WTC11 (cell line): ENCODE measurements at regions not wholly inside any gene's neighbourhood (a gene's known extent, or its start where the extent isn't known, plus 50 kb on each side); places are given as distances from the start of the nearest gene placed in this dataset.

ENCODE experiments used
- ATAC-seq: fragments of 200-7000 bp; cut with Tn5 transposase; 2 replicates; pipeline ENCODE4 v1.10.0; 2021; ENCODE audit warnings: mild to moderate bottlenecking, moderate library complexity
- CTCF ChIA-PET: fragments of 300-600 bp; sonication (Branson Sonifier 250); formaldehyde crosslinking; loops from one replicate; lab custom pipeline; 2021; ENCODE audit warnings: antibody characterized with exemption; lab: Charles Lee
- POLR2A ChIA-PET: fragments of 350-600 bp; sonication (Branson Sonifier 250); formaldehyde crosslinking; loops from one replicate; lab custom pipeline; 2021; ENCODE audit warnings: antibody characterized with exemption; lab: Charles Lee
- DNase-seq: peaks from one replicate; pipeline ENCODE4 v3.0.0; 2021; ENCODE audit warnings: low spot score
- H3K27ac Mint-ChIP-seq: 2 replicates; pipeline ENCODE4 v1.8.0; 2021; ENCODE audit warnings: mixed read lengths
- H3K27me3 Mint-ChIP-seq: 2 replicates; pipeline ENCODE4 v1.8.0; 2021; ENCODE audit warnings: low read depth, mild to moderate bottlenecking, moderate library complexity, mixed read lengths
- H3K36me3 Mint-ChIP-seq: 2 replicates; pipeline ENCODE4 v1.8.0; 2021; ENCODE audit warnings: mixed read lengths
- H3K4me1 Mint-ChIP-seq: 2 replicates; pipeline ENCODE4 v1.8.0; 2022; ENCODE audit warnings: mixed read lengths
- H3K4me3 Mint-ChIP-seq: 2 replicates; pipeline ENCODE4 v1.8.0; 2021; ENCODE audit warnings: mild to moderate bottlenecking, moderate library complexity, mixed read lengths
- H3K9me3 Mint-ChIP-seq: 2 replicates; pipeline ENCODE4 v1.8.0; 2021; ENCODE audit warnings: mixed read lengths
- ATF6 ChIP-seq: sonication (generic); formaldehyde crosslinking; IDR thresholded peaks from 2 replicates; pipeline ENCODE4 v1.8.1; 2023; ENCODE audit warnings: mild to moderate bottlenecking, missing genetic modification reagents
- CBFB ChIP-seq: sonication (generic); formaldehyde crosslinking; IDR thresholded peaks from 2 replicates; pipeline ENCODE4 v1.8.1; 2022; ENCODE audit warnings: mild to moderate bottlenecking, low read depth, missing genetic modification reagents
- CREB1 ChIP-seq: sonication (generic); formaldehyde crosslinking; IDR thresholded peaks from 2 replicates; pipeline ENCODE4 v1.8.0; 2023; ENCODE audit warnings: mild to moderate bottlenecking, missing genetic modification reagents
- CTCF ChIP-seq: fragments of 200-600 bp; IDR thresholded peaks from 2 replicates; pipeline ENCODE4 v1.8.0; 2022; ENCODE audit warnings: antibody characterized with exemption
- E2F1 ChIP-seq: sonication (generic); formaldehyde crosslinking; IDR thresholded peaks from 2 replicates; pipeline ENCODE4 v1.8.0; 2022; ENCODE audit warnings: mild to moderate bottlenecking, missing genetic modification reagents
- GABPB1 ChIP-seq: sonication (generic); formaldehyde crosslinking; IDR thresholded peaks from 2 replicates; pipeline ENCODE4 v1.8.1; 2023; ENCODE audit warnings: mild to moderate bottlenecking, missing genetic modification reagents
- GTF2I ChIP-seq: fragments of 250-450 bp; sonication (Bioruptor Pico); conservative IDR thresholded peaks from 2 replicates; pipeline ENCODE4 v1.4.0; 2021; ENCODE audit warnings: mild to moderate bottlenecking
- HMGA2 ChIP-seq: fragments of 250-450 bp; sonication (Bioruptor Pico); IDR thresholded peaks from 2 replicates; pipeline ENCODE4 v1.4.0; 2021; ENCODE audit warnings: mild to moderate bottlenecking, moderate library complexity
- IRF1 ChIP-seq: sonication (generic); formaldehyde crosslinking; IDR thresholded peaks from 2 replicates; pipeline ENCODE4 v1.8.0; 2023; ENCODE audit warnings: missing genetic modification reagents
- NR1H2 ChIP-seq: sonication (generic); formaldehyde crosslinking; IDR thresholded peaks from 2 replicates; pipeline ENCODE4 v1.9.0; 2021; ENCODE audit warnings: mild to moderate bottlenecking, moderate library complexity, missing genetic modification reagents
- NR2C2 ChIP-seq: sonication (generic); formaldehyde crosslinking; IDR thresholded peaks from 2 replicates; pipeline ENCODE4 v1.8.0; 2022; ENCODE audit warnings: mild to moderate bottlenecking, missing genetic modification reagents
- TEAD1 ChIP-seq: sonication (generic); formaldehyde crosslinking; IDR thresholded peaks from 2 replicates; pipeline ENCODE4 v1.8.0; 2022; ENCODE audit warnings: mild to moderate bottlenecking, missing genetic modification reagents
- USF1 ChIP-seq: sonication (generic); formaldehyde crosslinking; IDR thresholded peaks from 2 replicates; pipeline ENCODE4 v1.8.0; 2022; ENCODE audit warnings: mild to moderate bottlenecking, missing genetic modification reagents
- USF2 ChIP-seq: sonication (generic); formaldehyde crosslinking; IDR thresholded peaks from 2 replicates; pipeline ENCODE4 v1.8.1; 2023; ENCODE audit warnings: mild to moderate bottlenecking, missing genetic modification reagents, moderate library complexity
- ZNF281 ChIP-seq: sonication (generic); formaldehyde crosslinking; IDR thresholded peaks from 2 replicates; pipeline ENCODE4 v1.8.0; 2023; ENCODE audit warnings: mild to moderate bottlenecking, missing genetic modification reagents
- ZSCAN18 ChIP-seq: fragments of 250-450 bp; sonication (Bioruptor Pico); IDR thresholded peaks from 2 replicates; pipeline ENCODE4 v2.1.2; 2022; ENCODE audit warnings: mild to moderate bottlenecking, moderate library complexity

- TF ChIP-seq NR2C2 (CRISPR knock-in tag) (no peak), CTCF (peak; percentile 62), ATF6 (no peak), CBFB (no peak)
- Mint-ChIP-seq H3K4me3 (no peak overlapping the region), H3K27ac (no peak overlapping the region), H3K9me3 (peaks cover 15% of the 10 kb centered on the region), H3K27me3 (no peaks in the 10 kb centered on the region; the same call in 1 of the 2 replicates), H3K4me1 (no peaks in the 10 kb centered on the region), H3K36me3 (peaks cover 14% of the 10 kb centered on the region)
- POLR2A ChIA-PET: no interaction called here
- CTCF ChIA-PET: interaction anchor here (0.6 to 1.8 kb wide), 24 partner anchors 9 to 963 kb away, joined by 3 to 19 read pairs (median 4); no protein-coding TSS in a partner anchor
- DNase-seq (peak; percentile 66), ATAC-seq (peak; percentile 97)
Observed at GRCh38 chr5:4563400-4563799, 576.7 kb upstream of the ADAMTS16 start.

GRCh38 chr5:4570047-4570995 is 569.8 kb upstream of the ADAMTS16 start:
- Mint-ChIP-seq H3K9me3 (peaks cover 22% of the 10 kb centered on the region), H3K4me3 (no peak overlapping the region), H3K27ac (peak overlapping the region; percentile 40), H3K4me1 (peaks cover 19% of the 10 kb centered on the region), H3K36me3 (peaks cover 18% of the 10 kb centered on the region), H3K27me3 (no peaks in the 10 kb centered on the region)
- ATAC-seq: no peak
- no peak for DNase-seq
- ChIA-PET POLR2A (no interaction called here), CTCF (no interaction called here)
- TF ChIP-seq HMGA2 (CRISPR knock-in tag) (no peak), GTF2I (CRISPR knock-in tag) (no peak), E2F1 (CRISPR knock-in tag) (no peak), GABPB1 (CRISPR knock-in tag) (no peak)

GRCh38 chr5:4571248-4571948 is 568.7 kb upstream of the ADAMTS16 start:
- no peak overlapping the region for H3K4me3 Mint-ChIP-seq
- CTCF ChIA-PET: no interaction called here
- peaks cover 19% of the 10 kb centered on the region for H3K4me1 Mint-ChIP-seq
- peak; percentile 85 for ATAC-seq
- H3K9me3 Mint-ChIP-seq: peaks cover 22% of the 10 kb centered on the region
- H3K27ac Mint-ChIP-seq: peak overlapping the region; percentile 60
- H3K27me3 Mint-ChIP-seq: no peaks in the 10 kb centered on the region
- H3K36me3 Mint-ChIP-seq: peaks cover 18% of the 10 kb centered on the region
- POLR2A ChIA-PET: no interaction called here
- no peak for DNase-seq
- TF ChIP-seq NR1H2 (CRISPR knock-in tag) (no peak), USF2 (peak; percentile 71), ZSCAN18 (CRISPR knock-in tag) (no peak), HMGA2 (CRISPR knock-in tag) (no peak), ZNF281 (CRISPR knock-in tag) (no peak), IRF1 (no peak), TEAD1 (CRISPR knock-in tag) (no peak), CREB1 (CRISPR knock-in tag) (no peak), USF1 (peak; percentile 73)
